Endothelial cell of umbilical vein (primary cell): ENCODE measurements at regions not wholly inside any gene's neighbourhood (a gene's known extent, or its start where the extent isn't known, plus 50 kb on each side); places are given as distances from the start of the nearest gene placed in this dataset.

Source experiments
- POLR2AphosphoS5 ChIP-seq: IDR thresholded peaks from 2 replicates; pipeline ENCODE4 v1.6.1; 2012; ENCODE audit warnings: low read depth, mild to moderate bottlenecking, control low read depth, low read length, moderate library complexity; ENCODE audit not compliant: insufficient read depth
- TF ChIP-seq, protein P1 (sequence below), 2 donors: IDR thresholded peaks; 1 replicate in 1 of 2; 2 replicates in 1 of 2; pipeline ENCODE4 v1.5.1; 2011; ENCODE audit warnings: low read length in 2 of 2, mild to moderate bottlenecking in 2 of 2, moderate library complexity in 2 of 2, control low read depth in 1 of 2, inconsistent platforms in 1 of 2, low read depth in 1 of 2; ENCODE audit not compliant: insufficient read depth in 1 of 2; ENCODE audit errors: extremely low read depth in 1 of 2

DNA sequence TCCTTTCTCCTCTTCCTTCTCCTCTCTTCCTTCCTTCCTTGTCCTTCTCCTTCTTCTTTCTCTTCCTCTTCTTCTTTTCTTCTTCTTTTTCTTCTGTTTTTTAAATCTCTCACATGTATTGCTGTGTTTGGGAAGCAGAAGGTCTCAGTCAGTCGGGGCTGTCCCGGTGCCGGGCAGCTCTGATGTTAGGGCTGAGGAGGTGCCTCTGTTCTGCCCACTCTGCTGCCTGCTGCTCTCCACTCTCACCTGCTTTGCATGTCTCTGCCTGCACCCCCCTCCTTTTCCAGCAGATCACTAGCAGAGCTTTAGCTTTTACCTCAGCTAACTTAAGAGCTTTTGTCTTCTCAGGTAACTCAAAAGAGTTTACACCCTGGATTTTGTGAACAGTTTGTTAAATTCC is 276.6 kb downstream of the CHRM3 start:
- no peak for TF ChIP-seq POLR2AphosphoS5
- TF ChIP-seq, protein P1, sequence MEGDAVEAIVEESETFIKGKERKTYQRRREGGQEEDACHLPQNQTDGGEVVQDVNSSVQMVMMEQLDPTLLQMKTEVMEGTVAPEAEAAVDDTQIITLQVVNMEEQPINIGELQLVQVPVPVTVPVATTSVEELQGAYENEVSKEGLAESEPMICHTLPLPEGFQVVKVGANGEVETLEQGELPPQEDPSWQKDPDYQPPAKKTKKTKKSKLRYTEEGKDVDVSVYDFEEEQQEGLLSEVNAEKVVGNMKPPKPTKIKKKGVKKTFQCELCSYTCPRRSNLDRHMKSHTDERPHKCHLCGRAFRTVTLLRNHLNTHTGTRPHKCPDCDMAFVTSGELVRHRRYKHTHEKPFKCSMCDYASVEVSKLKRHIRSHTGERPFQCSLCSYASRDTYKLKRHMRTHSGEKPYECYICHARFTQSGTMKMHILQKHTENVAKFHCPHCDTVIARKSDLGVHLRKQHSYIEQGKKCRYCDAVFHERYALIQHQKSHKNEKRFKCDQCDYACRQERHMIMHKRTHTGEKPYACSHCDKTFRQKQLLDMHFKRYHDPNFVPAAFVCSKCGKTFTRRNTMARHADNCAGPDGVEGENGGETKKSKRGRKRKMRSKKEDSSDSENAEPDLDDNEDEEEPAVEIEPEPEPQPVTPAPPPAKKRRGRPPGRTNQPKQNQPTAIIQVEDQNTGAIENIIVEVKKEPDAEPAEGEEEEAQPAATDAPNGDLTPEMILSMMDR (IDR thresholded peaks at IDR 0.05; ENCODE audit: extremely low read depth in 1 of 2, insufficient read depth in 1 of 2, low read depth in 1 of 2, low read length in 2 of 2) = no peak
